EH (cell line): ENCODE measurements at regions not wholly inside any gene's neighbourhood (a gene's known extent, or its start where the extent isn't known, plus 50 kb on each side); places are given as distances from the start of the nearest gene placed in this dataset.

Experiments used
- DNase-seq: peaks from one replicate; pipeline ENCODE4 v3.0.0-alpha.2; 2015; ENCODE audit warnings: low read depth

DNA sequence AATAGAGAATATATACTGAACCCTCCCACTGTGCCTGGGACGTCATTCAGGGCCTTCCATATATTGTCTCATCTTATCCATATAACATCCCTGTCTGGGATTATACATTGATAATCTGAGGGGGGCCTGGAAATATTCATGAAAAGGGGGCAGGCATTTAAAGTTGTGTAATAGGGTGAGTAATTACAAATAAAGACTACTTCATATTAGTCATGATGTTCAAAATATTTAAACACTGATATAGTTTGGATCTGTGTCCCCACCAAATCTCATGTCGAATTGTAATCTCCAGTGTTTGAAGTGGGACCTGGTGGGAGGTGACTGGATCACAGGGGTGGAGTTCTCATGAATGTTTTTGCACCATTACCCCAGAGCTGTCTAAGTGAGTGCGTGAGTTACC lies 97.8 kb downstream of the AQP9 start:
- no peak for DNase-seq

DNA sequence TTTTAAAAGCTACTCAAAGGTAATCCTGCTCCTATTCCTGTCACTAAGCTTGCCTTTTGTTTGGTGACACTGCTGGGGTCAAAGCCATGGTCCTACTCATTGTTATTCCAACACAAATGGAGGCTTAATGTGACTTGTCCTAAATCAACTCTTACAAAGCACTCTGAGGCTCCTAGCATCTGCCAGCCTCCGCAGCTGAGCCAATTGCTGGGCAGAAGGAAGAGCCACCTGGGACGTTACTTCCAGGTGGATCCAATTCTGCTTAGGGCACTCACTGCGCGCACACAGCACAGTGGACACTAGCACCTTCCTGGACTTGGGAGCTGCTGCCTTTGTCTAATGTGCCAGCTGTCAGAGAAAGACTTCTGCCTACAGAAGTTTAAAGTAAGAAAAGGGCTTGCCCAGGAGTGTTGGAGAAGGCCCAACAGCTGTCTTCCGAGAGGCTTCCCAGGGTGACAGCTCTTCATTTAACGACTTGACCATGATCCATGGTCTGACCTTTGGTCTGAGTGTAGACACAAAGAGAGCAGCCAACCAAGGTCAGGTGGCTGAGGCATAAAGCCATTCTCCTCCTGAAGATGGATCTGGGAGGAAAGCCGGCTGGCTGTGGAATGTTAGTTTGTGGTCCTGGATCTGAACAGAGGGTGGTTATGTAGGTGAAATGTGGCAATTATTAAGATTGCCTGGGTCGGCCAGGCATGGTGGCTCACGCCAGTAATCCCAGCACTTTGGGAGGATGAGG lies 102.2 kb downstream of the AQP9 start:
- no peak for DNase-seq

- peak; percentile 38 for DNase-seq
These were observed 103.7 kb downstream of the AQP9 start for GRCh38 chr15:58241872-58242271.

DNA sequence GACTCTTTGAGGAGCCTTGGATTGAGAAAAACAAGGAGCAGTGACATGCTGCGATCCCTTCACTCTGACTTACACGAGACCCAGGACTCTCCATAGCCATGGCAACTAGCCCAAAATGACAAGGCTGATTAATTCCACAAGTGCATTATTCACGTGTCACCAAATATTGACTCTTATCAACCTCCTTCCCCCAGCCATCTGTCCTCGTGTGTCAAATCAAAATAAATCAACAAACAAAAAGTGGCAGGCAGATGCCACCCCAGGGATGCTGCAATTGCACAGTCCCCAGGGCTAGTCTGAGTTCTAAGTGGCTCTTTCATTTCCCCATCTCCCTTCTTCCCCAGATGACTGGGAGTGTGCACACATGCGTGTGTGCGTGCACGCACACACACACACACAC lies 104.9 kb downstream of the AQP9 start:
- no peak for DNase-seq

DNA sequence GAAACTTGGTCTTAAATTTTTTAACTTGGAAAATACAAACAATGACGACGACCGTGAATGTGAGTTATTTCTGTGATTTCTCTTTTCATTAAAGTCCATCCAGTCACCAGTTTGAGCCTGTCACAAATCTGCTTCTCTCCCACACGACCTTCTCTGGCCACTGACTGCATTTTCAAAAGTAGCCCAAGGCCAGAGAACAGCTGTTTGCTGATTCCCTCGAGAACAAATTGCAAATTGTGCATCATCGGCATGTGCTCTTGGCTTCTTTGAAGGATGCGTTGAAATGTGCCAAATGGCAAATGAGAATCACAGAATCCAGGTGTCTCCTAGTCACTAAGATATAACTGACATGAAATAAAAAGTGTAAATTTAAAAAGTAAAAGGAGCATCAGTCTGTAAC lies 106.4 kb downstream of the AQP9 start:
- no peak for DNase-seq

GRCh38 chr15:58246041-58246440 lies 107.9 kb downstream of the AQP9 start:
- no peak for DNase-seq

GRCh38 chr15:58247855-58248842 lies 110.0 kb downstream of the AQP9 start:
- DNase-seq = no peak

GRCh38 chr15:58249646-58250312 lies 111.6 kb downstream of the AQP9 start:
- DNase-seq = no peak

- no peak for DNase-seq
These were observed 114.6 kb downstream of the AQP9 start for GRCh38 chr15:58252586-58253323.

DNA sequence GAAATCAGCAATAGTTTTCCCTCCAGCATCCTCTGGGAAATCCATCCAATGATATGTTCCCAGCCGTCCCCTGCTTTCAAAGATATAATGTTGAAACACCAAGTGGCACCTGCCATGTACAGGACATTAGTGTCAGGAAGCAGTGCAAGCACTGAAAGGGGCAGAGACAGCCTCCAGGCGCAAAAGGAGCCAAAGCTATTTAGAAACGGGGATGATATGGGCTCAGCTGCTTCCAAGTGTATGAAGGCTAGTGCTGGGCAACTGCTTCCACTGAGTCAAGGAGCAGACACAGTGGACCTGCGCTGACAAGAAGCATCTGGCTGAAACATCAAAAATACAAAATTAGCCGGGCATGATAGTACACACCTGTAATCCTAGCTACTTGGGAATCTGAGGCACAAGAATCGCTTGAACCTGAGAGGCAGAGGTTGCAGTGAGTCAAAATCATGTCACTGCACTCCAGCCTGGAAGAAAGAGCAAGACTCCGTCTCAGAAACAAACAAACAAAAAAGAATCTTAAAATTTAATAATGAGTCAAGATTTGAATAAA lies 119.7 kb downstream of the AQP9 start:
- no peak for DNase-seq

DNA sequence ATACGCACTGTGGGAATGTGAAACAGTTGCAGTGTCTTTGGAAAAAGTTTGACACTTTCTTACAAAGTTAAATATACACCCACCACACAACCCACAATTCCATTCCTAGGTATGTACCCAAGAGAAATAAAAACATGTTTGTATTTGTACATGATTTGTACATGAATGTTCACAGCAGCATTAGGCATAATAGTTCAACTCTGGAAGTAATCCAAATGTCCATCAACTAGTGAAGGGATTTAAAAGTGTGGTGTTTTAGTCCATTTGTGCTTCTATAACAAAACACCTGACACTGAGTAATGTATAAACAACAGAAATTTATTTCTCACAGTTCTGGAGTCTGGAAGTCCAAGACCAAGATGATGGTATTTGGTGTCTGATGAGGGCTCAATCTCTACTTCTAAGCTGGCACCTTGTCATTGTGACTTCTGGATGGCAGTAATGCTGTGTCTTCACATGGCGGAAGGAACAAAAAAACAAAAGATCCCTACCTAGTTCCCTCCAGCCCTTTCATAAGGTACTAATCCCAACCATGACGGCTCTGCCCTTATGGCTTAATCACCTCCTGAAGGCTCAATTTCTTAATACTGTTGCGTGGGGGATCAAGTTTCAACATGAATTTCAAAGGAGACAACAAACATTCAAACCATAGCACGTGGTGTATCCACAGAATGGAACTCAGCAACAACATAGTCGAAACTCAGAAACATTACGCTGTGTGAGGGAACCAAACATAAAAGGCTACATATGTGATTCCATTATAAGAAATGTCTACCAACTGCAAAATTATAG lies 120.5 kb downstream of the AQP9 start:
- no peak for DNase-seq

DNA sequence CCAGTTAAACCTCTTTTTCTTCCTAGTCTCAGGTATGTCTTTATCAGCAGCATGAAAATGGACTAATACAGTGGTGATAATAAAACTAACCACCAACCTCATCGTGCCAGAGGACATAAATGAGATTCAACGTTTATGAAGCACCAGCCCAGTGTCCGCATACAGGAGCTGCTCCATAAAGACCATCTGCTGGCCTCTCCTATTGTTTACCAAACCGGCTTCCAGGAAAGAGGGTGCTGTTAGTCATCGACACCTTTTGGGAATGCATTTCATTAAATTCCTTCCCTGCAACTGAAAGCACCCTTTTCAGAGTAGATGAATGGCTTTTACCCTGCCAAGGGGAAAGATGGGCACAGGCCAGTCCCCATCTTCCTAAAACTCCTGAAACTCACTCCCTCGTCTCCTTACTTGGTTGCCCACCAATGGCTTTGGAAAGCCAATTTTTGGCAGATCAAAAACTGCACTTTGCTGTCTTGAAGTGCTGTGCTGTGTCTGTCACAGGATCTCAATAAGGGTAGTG lies 122.1 kb downstream of the AQP9 start:
- peak; percentile 27 for DNase-seq

DNA sequence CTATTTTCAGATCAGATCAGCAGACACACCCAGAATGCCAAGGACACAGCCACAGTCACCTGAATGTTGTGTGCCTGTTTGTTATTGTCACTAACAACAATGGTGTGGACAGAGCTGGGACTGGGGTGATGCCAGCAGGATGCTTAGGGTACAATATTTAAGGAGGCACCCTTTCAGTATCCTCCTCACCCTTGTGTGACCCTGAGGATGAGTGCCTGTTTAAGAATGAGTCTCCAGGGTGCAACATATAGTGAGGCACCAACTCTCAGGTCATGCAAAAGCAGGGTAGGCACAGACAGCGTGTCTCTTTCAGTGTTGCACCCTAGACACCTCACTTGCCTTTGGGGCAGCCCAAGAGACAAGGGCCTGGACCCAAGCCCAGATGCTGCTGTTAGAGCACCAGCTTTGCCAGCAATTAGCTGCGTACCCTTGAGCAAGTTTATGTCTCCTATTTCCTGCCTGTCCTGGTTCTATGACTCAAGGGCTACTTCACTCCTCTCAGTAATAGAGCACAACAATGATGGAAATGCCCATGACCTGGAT lies 122.6 kb downstream of the AQP9 start:
- peak; percentile 54 for DNase-seq

GRCh38 chr15:58261368-58261767 lies 123.2 kb downstream of the AQP9 start:
- DNase-seq = no peak

- DNase-seq = no peak
These were observed 126.1 kb downstream of the AQP9 start for GRCh38 chr15:58264053-58264971.

- DNase-seq = no peak
These were observed 128.9 kb downstream of the AQP9 start for GRCh38 chr15:58267051-58267450.

GRCh38 chr15:58268746-58269267 lies 130.6 kb downstream of the AQP9 start:
- DNase-seq = no peak

- peak; percentile 69 for DNase-seq
These were observed 131.6 kb downstream of the AQP9 start for GRCh38 chr15:58269455-58270414.
